ENCODE measurements at regions not wholly inside any gene's neighbourhood (a gene's known extent, or its start where the extent isn't known, plus 50 kb on each side); places are given as distances from the start of the nearest gene placed in this dataset.

DNA sequence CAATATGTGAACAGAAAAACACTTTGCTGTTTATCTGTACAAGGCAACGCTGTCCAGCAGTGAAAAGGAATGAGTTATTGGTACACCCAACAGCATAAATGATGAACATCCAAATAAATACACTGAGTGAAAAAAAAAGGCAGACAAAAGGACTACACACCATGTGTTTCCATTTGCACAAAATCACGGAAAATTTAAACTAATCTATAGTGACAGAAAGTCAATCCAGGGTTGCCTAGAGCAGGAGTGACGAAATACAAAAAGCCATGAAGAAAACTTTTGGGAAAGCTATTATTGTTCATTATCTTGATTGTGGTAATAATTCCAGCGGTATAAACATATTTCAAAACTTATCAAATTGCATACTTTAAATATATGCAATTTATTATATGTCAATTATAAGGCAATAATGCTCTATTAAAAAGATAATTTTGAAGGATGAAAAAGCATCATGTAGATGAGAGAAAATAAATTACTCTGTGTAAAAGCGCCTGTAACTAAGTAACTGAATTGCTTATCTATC, 578.0 kb upstream of the TMEM132C start:
- TF ChIP-seq CTCF (IDR thresholded peaks at IDR 0.05; ENCODE audit: control insufficient read depth, insufficient read depth, low read depth, low read length, missing control alignments) = no peak
- no peak for DNase-seq (ENCODE audit: low read depth)
- H3K4me3 ChIP-seq (ENCODE audit: control insufficient read depth, low read depth, low read length) = no peak overlapping the region

DNA sequence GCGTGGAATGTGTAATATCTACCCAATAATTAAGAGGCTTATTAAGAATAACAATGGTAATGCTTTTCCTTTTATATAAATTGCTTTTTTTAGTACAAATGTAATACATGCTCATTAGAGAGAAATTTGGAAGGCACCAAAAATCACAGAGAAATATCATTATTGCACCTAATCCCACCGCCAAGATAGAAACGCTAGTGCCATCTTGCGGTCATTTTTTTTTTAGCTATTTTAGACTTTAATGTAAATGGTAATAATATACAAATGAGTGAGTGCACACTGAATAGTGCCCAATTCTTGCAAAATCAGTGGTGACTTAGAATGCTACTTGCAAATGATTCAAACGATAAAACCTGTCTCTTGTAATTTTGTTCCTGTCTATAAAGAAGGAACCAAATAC, 576.8 kb upstream of the TMEM132C start:
- peak; percentile 33 for TF ChIP-seq CTCF (IDR thresholded peaks at IDR 0.05; ENCODE audit: control insufficient read depth, insufficient read depth, low read depth, low read length, missing control alignments)
- no peak overlapping the region for H3K4me3 ChIP-seq (ENCODE audit: control insufficient read depth, low read depth, low read length)
- no peak for DNase-seq (ENCODE audit: low read depth)

GRCh38 chr12:127696963-127697362, 570.0 kb upstream of the TMEM132C start:
- DNase-seq (ENCODE audit: low read depth) = no peak
- TF ChIP-seq CTCF (IDR thresholded peaks at IDR 0.05; ENCODE audit: control insufficient read depth, insufficient read depth, low read depth, low read length, missing control alignments) = no peak

GRCh38 chr12:127703026-127703425, 563.9 kb upstream of the TMEM132C start:
- TF ChIP-seq CTCF (IDR thresholded peaks at IDR 0.05; ENCODE audit: control insufficient read depth, insufficient read depth, low read depth, low read length, missing control alignments) = no peak
- DNase-seq (ENCODE audit: low read depth) = no peak
- no peak overlapping the region for H3K4me3 ChIP-seq (ENCODE audit: control insufficient read depth, low read depth, low read length)

More at GRCh38 chr12:127696963-127697362, 570.0 kb upstream of the TMEM132C start:
- H3K4me3 ChIP-seq (ENCODE audit: control insufficient read depth, low read depth, low read length) = no peak overlapping the region

DNA sequence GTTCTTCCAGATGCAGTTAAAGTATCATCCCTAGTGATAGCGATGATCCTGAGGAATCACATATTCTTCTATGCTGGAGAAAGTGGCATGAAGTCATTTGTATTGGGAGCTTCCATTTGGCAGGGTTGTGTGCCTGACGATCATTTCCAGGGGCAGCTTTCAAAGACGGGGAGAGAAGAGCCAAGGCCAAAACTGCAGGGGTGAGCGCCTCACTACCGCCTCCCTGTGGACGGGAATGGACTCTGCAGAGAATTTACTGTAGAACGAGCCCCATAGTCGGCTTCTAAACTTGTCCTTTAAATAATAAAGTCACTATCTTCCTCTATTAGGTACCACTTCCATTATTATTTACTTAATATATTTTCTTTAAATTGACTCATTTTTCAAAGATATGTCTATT, 555.9 kb upstream of the TMEM132C start:
- peak; percentile 58 for TF ChIP-seq CTCF (IDR thresholded peaks at IDR 0.05; ENCODE audit: control insufficient read depth, insufficient read depth, low read depth, low read length, missing control alignments)
- H3K4me3 ChIP-seq (ENCODE audit: control insufficient read depth, low read depth, low read length) = no peak overlapping the region
- DNase-seq (ENCODE audit: low read depth) = no peak

GRCh38 chr12:127712561-127712960, 554.4 kb upstream of the TMEM132C start:
- no peak for DNase-seq (ENCODE audit: low read depth)
- no peak for TF ChIP-seq CTCF (IDR thresholded peaks at IDR 0.05; ENCODE audit: control insufficient read depth, insufficient read depth, low read depth, low read length, missing control alignments)
- no peak overlapping the region for H3K4me3 ChIP-seq (ENCODE audit: control insufficient read depth, low read depth, low read length)

- TF ChIP-seq CTCF (IDR thresholded peaks at IDR 0.05; ENCODE audit: control insufficient read depth, insufficient read depth, low read depth, low read length, missing control alignments) = no peak
- H3K4me3 ChIP-seq (ENCODE audit: control insufficient read depth, low read depth, low read length) = no peak overlapping the region
- DNase-seq (ENCODE audit: low read depth) = no peak
Measured at GRCh38 chr12:127716166-127716565, 550.8 kb upstream of the TMEM132C start.
